Kidney glomerular epithelial cell (primary cell): ENCODE measurements at regions not wholly inside any gene's neighbourhood (a gene's known extent, or its start where the extent isn't known, plus 50 kb on each side); places are given as distances from the start of the nearest gene placed in this dataset.

Experiments used
- DNase-seq: peaks from one replicate; lab custom pipeline; 2025; lab: John Stamatoyannopoulos, UW

- no peak for DNase-seq
Observed at GRCh38 chrX:155682834-155683233, 70.1 kb upstream of the TMLHE start.

DNA sequence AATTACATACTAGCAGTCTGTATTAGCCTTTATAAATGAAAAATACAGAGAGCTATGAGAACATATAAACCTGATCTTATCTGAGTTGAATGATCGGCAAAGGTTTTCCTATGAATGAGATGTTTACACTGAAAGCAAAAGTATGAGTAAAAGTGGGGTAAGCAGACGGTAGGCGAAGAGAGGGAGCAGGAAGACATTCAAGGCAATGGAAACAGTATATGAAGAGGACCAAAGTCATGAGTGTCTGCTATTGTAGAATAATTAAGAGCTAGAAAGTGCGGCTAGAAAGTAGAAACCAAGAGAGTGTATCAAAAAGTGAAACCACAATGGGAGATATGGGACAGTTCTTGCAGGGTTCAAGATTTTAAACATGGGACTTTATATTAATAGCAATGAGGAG is 67.0 kb upstream of the TMLHE start:
- no peak for DNase-seq

DNA sequence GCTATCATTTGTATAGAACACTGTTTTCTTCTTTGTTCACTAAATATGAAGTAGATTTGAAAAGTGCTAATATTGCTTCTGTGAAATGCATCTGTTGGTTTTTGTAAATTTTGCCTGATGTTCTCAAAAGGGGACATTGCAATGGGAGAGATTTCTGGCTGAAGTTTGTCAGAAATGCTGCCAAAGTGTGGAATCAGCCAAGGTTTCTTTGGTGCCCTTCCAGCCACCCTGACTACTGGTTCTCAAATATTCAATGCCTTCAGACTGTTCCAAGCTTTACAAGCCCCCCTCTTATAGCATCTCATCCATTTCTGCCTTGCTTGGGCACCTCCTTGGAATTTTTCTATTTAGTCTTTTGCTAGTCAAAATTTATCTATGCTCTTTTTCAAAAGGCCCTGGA is 60.6 kb upstream of the TMLHE start:
- no peak for DNase-seq

- no peak for DNase-seq
Observed at GRCh38 chrX:155666741-155667140, 54.0 kb upstream of the TMLHE start.
